Lower leg skin (tissue), 3 donors: ENCODE measurements at regions not wholly inside any gene's neighbourhood (a gene's known extent, or its start where the extent isn't known, plus 50 kb on each side); places are given as distances from the start of the nearest gene placed in this dataset.

Source experiments
- POLR2A ChIP-seq, 2 donors: fragments of 450-650 bp; IDR thresholded peaks; one replicate each; pipeline ENCODE4 v1.6.1; 2016 to 2017; ENCODE audit warnings: antibody characterized with exemption in 2 of 2, mild to moderate bottlenecking in 1 of 2, moderate library complexity in 1 of 2
- TF ChIP-seq, protein P1 (sequence below), 3 donors: fragments of 450-650 bp; IDR thresholded peaks; one replicate each; pipeline ENCODE4 v1.5.1; 2016; ENCODE audit warnings: antibody characterized with exemption in 3 of 3, mild to moderate bottlenecking in 3 of 3, moderate library complexity in 2 of 3

DNA sequence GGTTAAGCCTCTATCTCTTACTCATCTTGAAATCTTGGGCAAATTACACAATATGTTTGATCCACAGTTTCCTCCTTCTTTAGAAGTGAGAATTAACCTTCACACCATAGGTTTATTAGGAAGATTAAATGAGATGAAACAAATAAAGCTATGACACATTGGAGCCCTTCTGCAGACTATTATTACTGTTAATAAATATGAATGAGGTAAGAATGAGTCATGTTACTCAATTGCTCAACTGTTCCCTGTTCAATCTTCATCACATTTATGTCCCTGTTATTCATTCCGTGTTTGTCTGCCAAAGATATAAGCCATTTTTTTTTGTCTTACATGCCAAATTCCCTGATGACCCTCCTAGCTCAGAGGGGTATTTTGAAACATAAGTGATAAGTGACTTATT, 52.1 kb upstream of the PAPPA start:
- TF ChIP-seq, protein P1, sequence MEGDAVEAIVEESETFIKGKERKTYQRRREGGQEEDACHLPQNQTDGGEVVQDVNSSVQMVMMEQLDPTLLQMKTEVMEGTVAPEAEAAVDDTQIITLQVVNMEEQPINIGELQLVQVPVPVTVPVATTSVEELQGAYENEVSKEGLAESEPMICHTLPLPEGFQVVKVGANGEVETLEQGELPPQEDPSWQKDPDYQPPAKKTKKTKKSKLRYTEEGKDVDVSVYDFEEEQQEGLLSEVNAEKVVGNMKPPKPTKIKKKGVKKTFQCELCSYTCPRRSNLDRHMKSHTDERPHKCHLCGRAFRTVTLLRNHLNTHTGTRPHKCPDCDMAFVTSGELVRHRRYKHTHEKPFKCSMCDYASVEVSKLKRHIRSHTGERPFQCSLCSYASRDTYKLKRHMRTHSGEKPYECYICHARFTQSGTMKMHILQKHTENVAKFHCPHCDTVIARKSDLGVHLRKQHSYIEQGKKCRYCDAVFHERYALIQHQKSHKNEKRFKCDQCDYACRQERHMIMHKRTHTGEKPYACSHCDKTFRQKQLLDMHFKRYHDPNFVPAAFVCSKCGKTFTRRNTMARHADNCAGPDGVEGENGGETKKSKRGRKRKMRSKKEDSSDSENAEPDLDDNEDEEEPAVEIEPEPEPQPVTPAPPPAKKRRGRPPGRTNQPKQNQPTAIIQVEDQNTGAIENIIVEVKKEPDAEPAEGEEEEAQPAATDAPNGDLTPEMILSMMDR (IDR thresholded peaks at IDR 0.05) = no peak
- TF ChIP-seq POLR2A (IDR thresholded peaks at IDR 0.05) = no peak
